NCI-H1105 treated with DMSO at 0.1 percent for 48 hours (cell line): ENCODE measurements at regions not wholly inside any gene's neighbourhood (a gene's known extent, or its start where the extent isn't known, plus 50 kb on each side); places are given as distances from the start of the nearest gene placed in this dataset.
"Not testable (repeated sequence)": the region's sequence is repeated elsewhere in the genome, so short reads cannot be mapped to it uniquely, and the experiment has no call there.

Experiments used
- DNase-seq: peaks from one replicate; lab custom pipeline; 2025; lab: John Stamatoyannopoulos, UW

- DNase-seq, result no peak
Measured at GRCh38 chr9:30329431-30329830, 2055.0 kb upstream of the ACO1 start.

DNA sequence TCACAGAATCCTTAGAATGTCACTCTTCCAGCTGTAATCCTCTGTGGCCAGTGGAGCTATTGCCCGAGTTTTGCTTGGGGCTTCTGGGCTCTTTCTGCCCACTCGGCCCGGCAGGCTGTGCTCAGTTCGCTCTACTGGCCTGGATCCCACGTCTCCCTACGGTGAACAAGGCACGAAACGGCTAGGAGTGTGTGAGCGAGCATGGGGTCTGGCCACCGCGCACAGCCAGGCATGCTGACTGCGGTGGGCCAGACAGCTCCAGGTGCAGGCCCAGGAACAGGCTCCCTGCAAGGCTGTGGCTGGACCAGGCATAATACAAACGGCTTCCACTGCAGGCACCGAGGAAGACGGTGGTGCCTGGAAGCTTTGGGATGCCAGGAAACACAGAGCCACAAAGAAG, 2035.5 kb upstream of the ACO1 start:
- no peak for DNase-seq

GRCh38 chr9:30349526-30350513, 2034.6 kb upstream of the ACO1 start:
- DNase-seq, result no peak

DNA sequence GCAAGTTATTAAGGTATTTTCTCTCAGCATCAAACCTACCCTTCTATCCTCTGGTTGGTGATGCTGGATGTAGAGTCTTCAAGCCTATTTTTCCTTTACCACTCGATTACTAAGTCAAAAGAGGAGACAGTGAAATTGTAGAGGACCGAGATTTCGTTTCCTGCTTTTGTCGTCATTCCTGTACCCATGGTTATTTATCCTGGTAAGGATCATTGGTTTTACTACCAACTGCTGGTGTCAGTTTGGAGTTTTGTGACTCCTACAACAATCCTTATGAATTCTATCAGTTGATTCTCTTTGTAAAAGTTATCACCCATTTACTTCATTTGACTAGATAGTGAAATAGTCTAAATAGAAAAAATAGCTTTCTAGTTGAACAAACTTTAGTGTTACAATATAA, 2028.2 kb upstream of the ACO1 start:
- DNase-seq, result no peak

GRCh38 chr9:30362373-30362772, 2022.1 kb upstream of the ACO1 start:
- no peak for DNase-seq

GRCh38 chr9:30366140-30366539, 2018.3 kb upstream of the ACO1 start:
- DNase-seq, result not testable (repeated sequence)

DNA sequence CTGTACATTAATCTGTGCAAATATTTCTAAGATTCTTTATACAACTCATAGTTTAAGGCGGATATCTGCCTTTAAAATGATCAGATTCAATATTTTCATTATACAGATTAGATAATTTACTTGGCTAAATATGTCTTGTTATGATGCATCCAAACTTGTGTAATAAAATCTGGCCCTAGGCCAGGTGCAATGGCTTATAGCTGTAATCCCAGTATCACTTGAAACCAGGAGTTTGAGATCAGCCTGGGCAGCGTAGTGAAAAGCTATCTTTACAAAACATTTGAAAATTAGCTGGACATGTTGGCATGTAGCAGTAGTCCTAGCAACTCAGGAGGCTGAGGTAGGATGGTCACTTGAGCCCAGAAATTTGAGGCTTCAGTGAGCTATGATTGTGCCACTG, 2002.2 kb upstream of the ACO1 start:
- no peak for DNase-seq

- no peak for DNase-seq
Measured at GRCh38 chr9:30410273-30410672, 1974.2 kb upstream of the ACO1 start.

DNA sequence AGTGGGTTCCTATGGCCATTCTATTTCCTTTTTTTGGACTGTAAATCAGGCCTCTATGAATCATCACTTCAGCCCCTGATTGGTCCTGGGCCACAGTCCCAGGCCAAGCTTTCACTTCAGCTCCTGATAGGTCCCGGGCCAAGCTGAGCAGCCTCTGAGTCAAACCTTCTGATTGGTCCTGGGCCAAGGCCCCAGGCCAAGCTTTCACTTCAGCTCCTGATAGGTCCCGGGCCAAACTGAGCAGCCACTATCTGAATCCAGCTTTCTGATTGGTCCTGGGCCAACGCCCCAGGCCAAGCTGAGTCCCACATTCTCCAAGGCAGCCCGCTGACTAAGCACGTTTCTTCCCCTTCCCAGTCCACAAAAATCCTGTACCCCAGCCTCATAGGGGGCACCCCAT, 1972.9 kb upstream of the ACO1 start:
- no peak for DNase-seq

- DNase-seq, result no peak
Measured at GRCh38 chr9:30459156-30459555, 1925.3 kb upstream of the ACO1 start.

- DNase-seq, result no peak
Measured at GRCh38 chr9:30476826-30477225, 1907.6 kb upstream of the ACO1 start.

GRCh38 chr9:30478684-30479083, 1905.8 kb upstream of the ACO1 start:
- DNase-seq, result no peak

- no peak for DNase-seq
Measured at GRCh38 chr9:30482499-30482898, 1901.9 kb upstream of the ACO1 start.

- DNase-seq, result no peak
Measured at GRCh38 chr9:30484690-30485089, 1899.8 kb upstream of the ACO1 start.

DNA sequence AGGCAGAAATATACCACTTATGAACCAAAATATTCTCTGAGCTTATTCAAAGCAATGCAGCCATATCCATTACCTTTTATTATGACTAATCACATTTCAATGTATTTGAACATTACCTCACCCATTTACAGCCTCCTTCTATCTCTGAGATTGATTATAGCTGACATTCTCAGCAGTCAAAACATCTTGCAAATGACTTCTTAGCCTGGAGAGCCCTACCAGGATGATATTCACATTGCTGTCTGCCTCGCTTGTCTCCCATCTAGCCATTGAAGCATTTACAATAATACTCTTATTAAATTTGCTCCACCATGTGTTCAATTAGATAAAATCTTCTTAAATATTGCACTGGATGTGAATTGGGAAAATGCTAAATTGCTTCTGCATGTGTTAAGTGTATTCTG, 1879.9 kb upstream of the ACO1 start:
- no peak for DNase-seq

- DNase-seq, result no peak
Measured at GRCh38 chr9:30505311-30505710, 1879.1 kb upstream of the ACO1 start.

- DNase-seq, result no peak
Measured at GRCh38 chr9:30506749-30507148, 1877.7 kb upstream of the ACO1 start.

DNA sequence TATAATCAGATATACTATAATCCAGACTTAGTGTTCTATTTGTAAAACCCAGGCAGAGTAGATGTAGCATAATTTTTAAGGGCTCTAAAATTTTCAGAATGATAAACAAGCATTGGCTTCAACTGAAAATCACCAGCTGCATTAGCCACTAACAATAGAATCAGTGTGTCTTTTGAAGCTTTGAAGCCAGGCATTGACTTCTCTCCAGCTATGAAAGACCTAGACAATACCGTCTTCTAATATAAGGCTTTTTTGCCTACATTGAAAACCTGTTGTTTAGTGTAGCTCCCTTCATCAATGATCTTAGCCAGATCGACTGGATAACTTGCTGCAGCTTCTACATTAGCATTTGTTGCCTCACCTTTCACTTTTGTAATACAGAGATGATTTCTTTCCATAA, 1877.3 kb upstream of the ACO1 start:
- DNase-seq, result no peak

- DNase-seq, result no peak
Measured at GRCh38 chr9:30511666-30512065, 1872.8 kb upstream of the ACO1 start.

DNA sequence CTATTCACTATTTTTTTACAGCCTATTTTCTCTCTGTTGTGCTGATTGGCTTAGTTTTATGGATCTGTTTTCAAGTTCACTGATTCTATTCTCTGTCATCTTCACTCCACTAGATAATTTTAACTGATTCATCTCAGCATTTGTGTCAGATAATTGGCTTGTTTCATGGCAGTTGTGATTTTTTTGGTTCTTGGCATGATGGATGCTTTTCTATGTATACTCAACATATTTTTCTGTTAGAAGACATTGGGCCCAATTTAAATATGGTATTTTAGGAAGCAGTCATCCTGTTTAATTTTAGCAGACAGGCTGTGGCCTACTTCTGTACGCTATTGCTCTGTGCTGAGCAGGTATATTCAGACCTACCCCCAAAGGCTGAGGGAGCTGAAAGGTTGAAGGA, 1865.3 kb upstream of the ACO1 start:
- no peak for DNase-seq

- no peak for DNase-seq
Measured at GRCh38 chr9:30519756-30520155, 1864.7 kb upstream of the ACO1 start.

DNA sequence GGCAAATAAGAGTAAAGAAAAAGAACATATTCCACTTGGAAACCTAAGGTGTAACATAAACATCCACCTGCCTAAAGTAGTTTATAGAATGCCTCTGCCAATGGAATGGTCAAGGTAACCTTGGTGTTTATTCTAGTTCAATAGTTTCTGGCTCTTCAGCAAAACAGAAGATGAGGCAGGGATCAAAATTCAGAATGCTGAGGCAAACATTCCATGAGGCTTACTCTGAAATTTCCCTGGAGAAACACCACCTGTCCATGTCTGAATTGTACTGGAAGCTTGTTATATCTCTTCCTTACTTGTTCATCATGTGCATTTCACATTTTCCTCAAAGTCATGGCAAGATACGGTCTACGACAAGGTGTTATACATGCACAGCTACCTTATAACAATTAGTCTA, 1862.4 kb upstream of the ACO1 start:
- no peak for DNase-seq

- DNase-seq, result no peak
Measured at GRCh38 chr9:30522486-30522885, 1862.0 kb upstream of the ACO1 start.

DNA sequence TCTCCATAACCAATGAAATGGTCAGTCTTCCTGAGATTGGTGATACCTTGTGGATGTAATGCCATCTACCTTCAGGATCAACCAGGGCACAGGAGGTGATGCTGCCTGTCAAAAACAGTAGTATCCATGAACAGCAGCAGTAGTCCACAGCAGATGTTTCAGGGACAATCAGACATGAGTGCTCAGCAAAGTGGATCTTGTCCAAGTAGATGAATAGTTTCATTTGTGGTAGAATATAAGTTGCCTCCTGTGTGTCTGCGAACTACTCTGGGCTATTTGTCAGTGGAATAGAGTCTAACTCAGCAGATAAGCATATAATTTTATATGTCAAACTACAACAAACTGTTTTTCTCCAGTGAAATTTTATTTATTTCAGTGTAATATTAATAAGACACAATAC, 1860.1 kb upstream of the ACO1 start:
- no peak for DNase-seq
